Nephron progenitor cell (in vitro differentiated cells): ENCODE measurements at regions not wholly inside any gene's neighbourhood (a gene's known extent, or its start where the extent isn't known, plus 50 kb on each side); places are given as distances from the start of the nearest gene placed in this dataset.

Experiments used
- DNase-seq: peaks from one replicate; pipeline ENCODE4 v3.0.0; 2021
- H3K27ac Mint-ChIP-seq: 2 replicates; pipeline ENCODE4 v1.8.0; 2021; ENCODE audit warnings: mild to moderate bottlenecking, moderate library complexity, mixed read lengths
- H3K27me3 Mint-ChIP-seq: 2 replicates; pipeline ENCODE4 v1.8.0; 2021; ENCODE audit warnings: mild to moderate bottlenecking, low read depth, mixed read lengths; ENCODE audit not compliant: poor library complexity
- H3K36me3 Mint-ChIP-seq: 2 replicates; pipeline ENCODE4 v1.8.0; 2021; ENCODE audit warnings: low read depth, mixed read lengths
- H3K4me1 Mint-ChIP-seq: 2 replicates; pipeline ENCODE4 v1.8.0; 2021; ENCODE audit warnings: mixed read lengths
- H3K4me3 Mint-ChIP-seq: 2 replicates; pipeline ENCODE4 v1.8.0; 2021; ENCODE audit warnings: mild to moderate bottlenecking, moderate library complexity, mixed read lengths
- H3K9me3 Mint-ChIP-seq: 2 replicates; pipeline ENCODE4 v1.8.0; 2021; ENCODE audit warnings: mild to moderate bottlenecking, moderate library complexity, mixed read lengths
- TF ChIP-seq, protein P1 (sequence below): fragments of 200-600 bp; sonication (generic); IDR thresholded peaks from 2 replicates; pipeline ENCODE4 v1.5.0; 2021; ENCODE audit warnings: antibody characterized with exemption

DNA sequence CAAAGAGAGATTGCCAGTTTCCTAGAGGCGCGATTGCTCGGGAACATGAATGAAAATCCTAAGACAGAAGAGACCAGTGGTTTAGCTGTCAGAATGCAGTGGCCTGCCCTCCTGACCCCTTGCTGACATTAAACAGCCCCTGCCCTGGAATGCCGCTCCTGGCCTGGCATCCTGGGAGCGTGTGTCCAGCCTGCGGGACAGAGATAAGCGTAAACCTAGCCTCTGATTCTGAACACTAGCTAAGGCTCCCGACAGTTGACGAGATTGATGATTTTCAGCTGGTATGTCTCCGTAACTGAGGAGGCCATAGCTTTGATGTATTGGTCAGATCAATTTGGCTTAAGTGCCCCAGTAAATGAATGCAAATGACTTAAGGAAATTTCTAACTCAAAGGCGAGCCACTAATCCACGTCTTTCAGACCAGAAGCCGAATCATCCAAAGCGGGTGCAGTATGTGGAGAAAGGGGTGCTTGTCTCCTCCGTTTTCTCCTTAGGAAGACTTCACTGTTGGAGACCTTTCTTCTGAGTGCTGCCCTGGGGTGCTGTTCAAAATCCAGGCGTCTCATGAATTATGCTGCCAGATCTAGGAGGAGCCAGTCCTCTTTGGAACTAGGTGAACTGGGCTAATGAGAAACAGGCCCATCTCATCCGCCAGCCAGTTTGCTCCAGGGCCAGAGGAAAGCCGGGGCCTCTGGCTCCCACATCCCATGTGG, 142.5 kb upstream of the L3MBTL4 start:
- Mint-ChIP-seq H3K4me1 (peaks cover 48% of the 10 kb centered on the region), H3K36me3 (no peaks in the 10 kb centered on the region), H3K27ac (peak overlapping the region; percentile 97), H3K27me3 (no peaks in the 10 kb centered on the region), H3K9me3 (no peaks in the 10 kb centered on the region), H3K4me3 (peak overlapping the region; percentile 14)
- TF ChIP-seq, protein P1, sequence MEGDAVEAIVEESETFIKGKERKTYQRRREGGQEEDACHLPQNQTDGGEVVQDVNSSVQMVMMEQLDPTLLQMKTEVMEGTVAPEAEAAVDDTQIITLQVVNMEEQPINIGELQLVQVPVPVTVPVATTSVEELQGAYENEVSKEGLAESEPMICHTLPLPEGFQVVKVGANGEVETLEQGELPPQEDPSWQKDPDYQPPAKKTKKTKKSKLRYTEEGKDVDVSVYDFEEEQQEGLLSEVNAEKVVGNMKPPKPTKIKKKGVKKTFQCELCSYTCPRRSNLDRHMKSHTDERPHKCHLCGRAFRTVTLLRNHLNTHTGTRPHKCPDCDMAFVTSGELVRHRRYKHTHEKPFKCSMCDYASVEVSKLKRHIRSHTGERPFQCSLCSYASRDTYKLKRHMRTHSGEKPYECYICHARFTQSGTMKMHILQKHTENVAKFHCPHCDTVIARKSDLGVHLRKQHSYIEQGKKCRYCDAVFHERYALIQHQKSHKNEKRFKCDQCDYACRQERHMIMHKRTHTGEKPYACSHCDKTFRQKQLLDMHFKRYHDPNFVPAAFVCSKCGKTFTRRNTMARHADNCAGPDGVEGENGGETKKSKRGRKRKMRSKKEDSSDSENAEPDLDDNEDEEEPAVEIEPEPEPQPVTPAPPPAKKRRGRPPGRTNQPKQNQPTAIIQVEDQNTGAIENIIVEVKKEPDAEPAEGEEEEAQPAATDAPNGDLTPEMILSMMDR = no peak
- DNase-seq = peak; percentile 72

DNA sequence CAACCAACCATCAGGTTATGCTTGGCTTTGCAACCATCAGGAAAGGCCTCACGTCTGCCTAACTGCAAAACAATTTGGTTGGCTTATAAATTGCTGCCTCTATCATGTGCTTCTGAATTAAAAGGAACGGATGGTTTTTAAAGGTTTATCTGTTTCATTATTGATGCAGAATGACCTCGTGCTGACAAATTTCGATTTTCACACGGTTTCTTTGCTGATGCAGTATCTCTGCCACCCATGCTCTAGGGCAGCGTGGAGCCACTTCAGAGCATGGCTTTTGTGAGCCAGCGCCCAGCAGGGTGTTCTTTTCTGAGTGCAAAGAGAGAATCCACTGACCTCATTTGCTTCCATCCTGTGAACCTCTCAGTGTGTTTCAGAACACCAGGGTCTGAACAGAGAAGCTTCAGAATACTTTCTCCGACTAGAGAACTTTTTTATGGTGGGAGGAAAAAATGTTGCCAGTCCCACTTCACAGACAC, 143.1 kb upstream of the L3MBTL4 start:
- Mint-ChIP-seq H3K4me3 (no peak overlapping the region), H3K9me3 (no peaks in the 10 kb centered on the region), H3K27me3 (no peaks in the 10 kb centered on the region), H3K4me1 (peaks cover 52% of the 10 kb centered on the region), H3K27ac (peak overlapping the region; percentile 97), H3K36me3 (no peaks in the 10 kb centered on the region)
- TF ChIP-seq, protein P1 = no peak
- DNase-seq = no peak

DNA sequence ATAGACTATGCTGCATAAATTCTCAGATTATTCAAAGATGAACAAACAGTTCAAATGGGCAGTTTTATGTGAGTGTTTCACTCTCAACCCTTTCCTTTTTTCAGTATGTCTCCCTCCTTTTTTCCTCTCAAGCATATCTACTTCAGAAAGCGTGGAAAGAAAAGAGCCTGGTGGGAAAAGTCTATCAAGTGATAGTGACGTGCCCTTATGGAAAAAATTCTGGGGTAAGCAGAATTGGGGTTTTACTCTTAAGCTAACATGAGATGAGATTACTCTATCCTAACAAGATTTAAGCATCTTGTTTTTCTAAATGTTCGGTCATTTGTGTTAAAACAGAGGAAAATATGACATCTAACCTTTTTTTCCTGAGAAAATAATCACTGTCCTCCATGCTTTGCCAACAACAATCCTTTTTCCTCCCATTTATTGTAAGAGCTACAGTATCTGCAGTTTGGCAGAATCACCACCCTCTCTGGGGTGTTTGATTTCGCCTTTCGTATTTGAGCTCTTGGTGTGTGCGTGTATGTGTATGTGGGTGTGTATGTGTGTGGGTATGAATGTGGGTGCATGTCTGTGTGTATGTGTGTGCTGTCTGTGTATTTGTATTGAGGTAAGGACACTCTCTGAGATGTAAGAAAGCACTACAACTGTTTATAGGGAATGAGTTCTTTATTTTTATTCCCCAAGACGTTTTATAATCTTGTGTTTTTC, 143.9 kb upstream of the L3MBTL4 start:
- no peak for DNase-seq
- no peaks in the 10 kb centered on the region for H3K36me3 Mint-ChIP-seq
- H3K27ac Mint-ChIP-seq = peak overlapping the region; percentile 97
- TF ChIP-seq, protein P1 = no peak
- peaks cover 57% of the 10 kb centered on the region for H3K4me1 Mint-ChIP-seq
- H3K27me3 Mint-ChIP-seq = no peaks in the 10 kb centered on the region
- no peaks in the 10 kb centered on the region for H3K9me3 Mint-ChIP-seq
- no peak overlapping the region for H3K4me3 Mint-ChIP-seq

DNA sequence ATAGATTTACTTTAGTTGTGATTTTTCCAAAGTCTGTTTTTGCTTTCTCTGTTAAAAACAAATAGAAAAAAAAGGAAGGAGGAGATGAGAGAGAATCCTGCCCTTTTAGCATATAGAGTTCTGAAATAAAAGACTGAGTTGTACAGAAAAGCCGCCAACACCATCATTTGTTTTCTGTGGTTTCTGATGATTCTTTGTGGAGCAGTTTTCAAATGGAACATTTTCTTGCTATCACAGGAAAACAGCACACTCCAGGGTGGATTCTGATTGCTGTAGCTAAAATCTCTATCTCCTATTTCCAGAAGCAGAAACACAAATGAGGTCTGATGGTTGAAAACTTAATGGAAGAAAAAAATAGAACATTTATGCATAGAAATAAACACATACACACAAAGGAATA, 144.6 kb upstream of the L3MBTL4 start:
- peaks cover 57% of the 10 kb centered on the region for H3K4me1 Mint-ChIP-seq
- peaks cover 3% of the 10 kb centered on the region for H3K9me3 Mint-ChIP-seq
- no peak overlapping the region for H3K4me3 Mint-ChIP-seq
- DNase-seq = no peak
- H3K27ac Mint-ChIP-seq = no peak overlapping the region
- no peaks in the 10 kb centered on the region for H3K36me3 Mint-ChIP-seq
- H3K27me3 Mint-ChIP-seq = no peaks in the 10 kb centered on the region
- TF ChIP-seq, protein P1 = no peak

- H3K9me3 Mint-ChIP-seq = peaks cover 3% of the 10 kb centered on the region
- no peaks in the 10 kb centered on the region for H3K36me3 Mint-ChIP-seq
- DNase-seq = no peak
- H3K4me3 Mint-ChIP-seq = no peak overlapping the region
- peaks cover 62% of the 10 kb centered on the region for H3K4me1 Mint-ChIP-seq
- peaks cover 5% of the 10 kb centered on the region for H3K27me3 Mint-ChIP-seq
- H3K27ac Mint-ChIP-seq = peak overlapping the region; percentile 72
- TF ChIP-seq, protein P1 = no peak
Measured at GRCh38 chr18:6561016-6561415, 146.3 kb upstream of the L3MBTL4 start.
